ENCODE measurements at regions not wholly inside any gene's neighbourhood (a gene's known extent, or its start where the extent isn't known, plus 50 kb on each side); places are given as distances from the start of the nearest gene placed in this dataset.

- TF ChIP-seq POLR2A (IDR thresholded peaks at IDR 0.05) = no peak
- TF ChIP-seq CTCF (IDR thresholded peaks at IDR 0.05) = no peak
- no peak for TF ChIP-seq POLR2AphosphoS5 (IDR thresholded peaks at IDR 0.05)
- TF ChIP-seq EP300 (IDR thresholded peaks at IDR 0.05; ENCODE audit: low read depth) = no peak
These were observed 188.6 kb downstream of the HINT1 start for GRCh38 chr5:130976493-130976892.

All from transverse colon (tissue), 4 donors.